ENCODE measurements at regions not wholly inside any gene's neighbourhood (a gene's known extent, or its start where the extent isn't known, plus 50 kb on each side); places are given as distances from the start of the nearest gene placed in this dataset.

DNA sequence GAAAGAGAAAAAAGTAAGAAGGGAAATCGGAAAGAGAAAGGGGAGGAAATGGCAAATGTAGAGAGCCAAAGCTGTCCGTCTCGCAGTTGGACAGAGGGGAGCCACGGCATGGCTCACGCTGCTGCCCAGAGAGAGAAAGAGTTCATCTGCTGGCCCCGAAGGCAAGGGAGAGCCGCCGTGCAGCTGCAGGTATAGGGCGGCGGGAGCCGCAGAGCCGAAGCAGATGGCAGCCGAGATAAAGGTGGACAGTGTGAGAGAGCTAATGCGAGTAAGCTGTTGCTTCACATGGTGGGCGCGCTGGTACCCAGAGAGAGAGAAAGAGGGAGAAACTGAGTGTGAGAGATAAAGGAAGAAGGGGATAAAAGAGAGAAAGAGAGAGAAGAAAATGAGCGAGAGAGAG is 188.4 kb upstream of the PPP1R26 start:
- ChIA-PET CTCF (interaction anchor here (1.0 to 1.1 kb wide), 2 partner anchors 8 to 15 kb away, joined by 3 to 5 read pairs; no protein-coding TSS in a partner anchor), POLR2A (no interaction called here)
- no peak for ATAC-seq
- H3K4me3 ChIP-seq: no peak overlapping the region
- H3K4me2 ChIP-seq: no peak overlapping the region
- TF ChIP-seq CEBPB (IDR thresholded peaks at IDR 0.05) (no peak), ZSCAN20 (CRISPR knock-in tag; IDR thresholded peaks at IDR 0.05) (no peak), ZC3H11A (IDR thresholded peaks at IDR 0.05) (no peak), ZFP36 (IDR thresholded peaks at IDR 0.05; ENCODE audit: borderline replicate concordance, partially characterized antibody) (no peak), MAZ (IDR thresholded peaks at IDR 0.05; ENCODE audit: borderline replicate concordance, low read depth, low read length) (no peak), EP300 (IDR thresholded peaks at IDR 0.05) (no peak), NR3C1 (IDR thresholded peaks at IDR 0.05) (no peak)
- TF ChIP-seq, protein P1, sequence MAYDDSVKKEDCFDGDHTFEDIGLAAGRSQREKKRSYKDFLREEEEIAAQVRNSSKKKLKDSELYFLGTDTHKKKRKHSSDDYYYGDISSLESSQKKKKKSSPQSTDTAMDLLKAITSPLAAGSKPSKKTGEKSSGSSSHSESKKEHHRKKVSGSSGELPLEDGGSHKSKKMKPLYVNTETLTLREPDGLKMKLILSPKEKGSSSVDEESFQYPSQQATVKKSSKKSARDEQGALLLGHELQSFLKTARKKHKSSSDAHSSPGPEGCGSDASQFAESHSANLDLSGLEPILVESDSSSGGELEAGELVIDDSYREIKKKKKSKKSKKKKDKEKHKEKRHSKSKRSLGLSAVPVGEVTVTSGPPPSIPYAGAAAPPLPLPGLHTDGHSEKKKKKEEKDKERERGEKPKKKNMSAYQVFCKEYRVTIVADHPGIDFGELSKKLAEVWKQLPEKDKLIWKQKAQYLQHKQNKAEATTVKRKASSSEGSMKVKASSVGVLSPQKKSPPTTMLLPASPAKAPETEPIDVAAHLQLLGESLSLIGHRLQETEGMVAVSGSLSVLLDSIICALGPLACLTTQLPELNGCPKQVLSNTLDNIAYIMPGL (CRISPR knock-in tag; IDR thresholded peaks at IDR 0.05; ENCODE audit: borderline replicate concordance): no peak
- TF ChIP-seq, protein P2, sequence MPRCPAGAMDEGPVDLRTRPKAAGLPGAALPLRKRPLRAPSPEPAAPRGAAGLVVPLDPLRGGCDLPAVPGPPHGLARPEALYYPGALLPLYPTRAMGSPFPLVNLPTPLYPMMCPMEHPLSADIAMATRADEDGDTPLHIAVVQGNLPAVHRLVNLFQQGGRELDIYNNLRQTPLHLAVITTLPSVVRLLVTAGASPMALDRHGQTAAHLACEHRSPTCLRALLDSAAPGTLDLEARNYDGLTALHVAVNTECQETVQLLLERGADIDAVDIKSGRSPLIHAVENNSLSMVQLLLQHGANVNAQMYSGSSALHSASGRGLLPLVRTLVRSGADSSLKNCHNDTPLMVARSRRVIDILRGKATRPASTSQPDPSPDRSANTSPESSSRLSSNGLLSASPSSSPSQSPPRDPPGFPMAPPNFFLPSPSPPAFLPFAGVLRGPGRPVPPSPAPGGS (IDR thresholded peaks at IDR 0.05): no peak
- TF ChIP-seq, protein P3, sequence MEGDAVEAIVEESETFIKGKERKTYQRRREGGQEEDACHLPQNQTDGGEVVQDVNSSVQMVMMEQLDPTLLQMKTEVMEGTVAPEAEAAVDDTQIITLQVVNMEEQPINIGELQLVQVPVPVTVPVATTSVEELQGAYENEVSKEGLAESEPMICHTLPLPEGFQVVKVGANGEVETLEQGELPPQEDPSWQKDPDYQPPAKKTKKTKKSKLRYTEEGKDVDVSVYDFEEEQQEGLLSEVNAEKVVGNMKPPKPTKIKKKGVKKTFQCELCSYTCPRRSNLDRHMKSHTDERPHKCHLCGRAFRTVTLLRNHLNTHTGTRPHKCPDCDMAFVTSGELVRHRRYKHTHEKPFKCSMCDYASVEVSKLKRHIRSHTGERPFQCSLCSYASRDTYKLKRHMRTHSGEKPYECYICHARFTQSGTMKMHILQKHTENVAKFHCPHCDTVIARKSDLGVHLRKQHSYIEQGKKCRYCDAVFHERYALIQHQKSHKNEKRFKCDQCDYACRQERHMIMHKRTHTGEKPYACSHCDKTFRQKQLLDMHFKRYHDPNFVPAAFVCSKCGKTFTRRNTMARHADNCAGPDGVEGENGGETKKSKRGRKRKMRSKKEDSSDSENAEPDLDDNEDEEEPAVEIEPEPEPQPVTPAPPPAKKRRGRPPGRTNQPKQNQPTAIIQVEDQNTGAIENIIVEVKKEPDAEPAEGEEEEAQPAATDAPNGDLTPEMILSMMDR (IDR thresholded peaks at IDR 0.05): no peak
- TF ChIP-seq, protein P4, sequence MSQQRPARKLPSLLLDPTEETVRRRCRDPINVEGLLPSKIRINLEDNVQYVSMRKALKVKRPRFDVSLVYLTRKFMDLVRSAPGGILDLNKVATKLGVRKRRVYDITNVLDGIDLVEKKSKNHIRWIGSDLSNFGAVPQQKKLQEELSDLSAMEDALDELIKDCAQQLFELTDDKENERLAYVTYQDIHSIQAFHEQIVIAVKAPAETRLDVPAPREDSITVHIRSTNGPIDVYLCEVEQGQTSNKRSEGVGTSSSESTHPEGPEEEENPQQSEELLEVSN (IDR thresholded peaks at IDR 0.05; ENCODE audit: borderline replicate concordance, low read depth): no peak
- WGBS (ENCODE audit: missing lambda C conversion rate): 64% methylated on average over 17 of the region's 17 CpGs
- H3K27ac ChIP-seq: no peak overlapping the region
- no peaks in the 10 kb centered on the region for H3K4me1 ChIP-seq
- no peak for DNase-seq (ENCODE audit: low read depth in 1 of 2, low spot score in 1 of 2)
- no peak for FAIRE-seq
- H3K9me3 ChIP-seq: no peaks in the 10 kb centered on the region

DNA sequence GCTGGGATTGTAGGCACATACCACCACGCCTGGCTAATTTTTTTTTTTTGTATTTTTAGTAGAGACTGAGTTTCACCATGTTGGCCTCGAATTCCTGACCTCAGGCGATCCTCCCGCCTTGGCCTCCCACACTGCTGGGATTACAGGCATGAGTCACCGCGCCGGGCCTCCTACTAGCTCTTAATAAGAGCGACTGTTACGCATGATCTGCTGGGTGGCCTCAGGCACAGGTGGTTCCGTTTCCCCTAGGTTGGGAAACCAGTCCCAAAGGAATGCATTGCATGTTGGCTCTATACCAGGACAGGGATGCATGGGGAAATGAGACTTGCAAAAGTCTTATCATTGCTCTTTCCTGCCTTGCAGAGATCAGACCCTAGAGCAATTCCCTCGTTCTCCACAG is 184.7 kb upstream of the PPP1R26 start:
- no peak overlapping the region for H3K27ac ChIP-seq
- no peak overlapping the region for H3K4me2 ChIP-seq
- ATAC-seq (no peak), FAIRE-seq (no peak), DNase-seq (ENCODE audit: low read depth in 1 of 2, low spot score in 1 of 2) (peak in 1 of 2 experiments; percentile 33)
- POLR2A ChIA-PET: no interaction called here
- WGBS (ENCODE audit: missing lambda C conversion rate): 25% methylated on average over 11 of the region's 11 CpGs
- H3K9me3 ChIP-seq: no peaks in the 10 kb centered on the region
- H3K4me3 ChIP-seq: no peak overlapping the region
- CTCF ChIA-PET: interaction anchor here (1.6 kb wide), 1 partner anchor 14 kb away, joined by 3 read pairs; no protein-coding TSS in a partner anchor
- no peaks in the 10 kb centered on the region for H3K4me1 ChIP-seq
- TF ChIP-seq MAZ (IDR thresholded peaks at IDR 0.05; ENCODE audit: borderline replicate concordance, low read depth, low read length) (no peak), NR3C1 (IDR thresholded peaks at IDR 0.05) (no peak), POLR2AphosphoS2 (conservative IDR thresholded peaks at IDR 0.05; ENCODE audit: low read length) (no peak), CHD4 (IDR thresholded peaks at IDR 0.05; ENCODE audit: borderline replicate concordance) (no peak), GATA3 (IDR thresholded peaks at IDR 0.05; ENCODE audit: borderline replicate concordance) (no peak), FOXS1 (CRISPR knock-in tag; IDR thresholded peaks at IDR 0.05) (no peak), MAFK (IDR thresholded peaks at IDR 0.05; ENCODE audit: partially characterized antibody) (no peak), RNF2 (IDR thresholded peaks at IDR 0.05; ENCODE audit: borderline replicate concordance, low read depth) (no peak), EHMT2 (IDR thresholded peaks at IDR 0.05; ENCODE audit: low read depth) (no peak)
- TF ChIP-seq, protein P5, sequence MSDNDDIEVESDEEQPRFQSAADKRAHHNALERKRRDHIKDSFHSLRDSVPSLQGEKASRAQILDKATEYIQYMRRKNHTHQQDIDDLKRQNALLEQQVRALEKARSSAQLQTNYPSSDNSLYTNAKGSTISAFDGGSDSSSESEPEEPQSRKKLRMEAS (IDR thresholded peaks at IDR 0.05): no peak
- TF ChIP-seq, protein P4 (IDR thresholded peaks at IDR 0.05; ENCODE audit: borderline replicate concordance, low read depth): no peak
- TF ChIP-seq, protein P6, sequence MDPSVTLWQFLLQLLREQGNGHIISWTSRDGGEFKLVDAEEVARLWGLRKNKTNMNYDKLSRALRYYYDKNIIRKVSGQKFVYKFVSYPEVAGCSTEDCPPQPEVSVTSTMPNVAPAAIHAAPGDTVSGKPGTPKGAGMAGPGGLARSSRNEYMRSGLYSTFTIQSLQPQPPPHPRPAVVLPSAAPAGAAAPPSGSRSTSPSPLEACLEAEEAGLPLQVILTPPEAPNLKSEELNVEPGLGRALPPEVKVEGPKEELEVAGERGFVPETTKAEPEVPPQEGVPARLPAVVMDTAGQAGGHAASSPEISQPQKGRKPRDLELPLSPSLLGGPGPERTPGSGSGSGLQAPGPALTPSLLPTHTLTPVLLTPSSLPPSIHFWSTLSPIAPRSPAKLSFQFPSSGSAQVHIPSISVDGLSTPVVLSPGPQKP (IDR thresholded peaks at IDR 0.05; ENCODE audit: low read depth, low read length): no peak
- TF ChIP-seq, protein P7, sequence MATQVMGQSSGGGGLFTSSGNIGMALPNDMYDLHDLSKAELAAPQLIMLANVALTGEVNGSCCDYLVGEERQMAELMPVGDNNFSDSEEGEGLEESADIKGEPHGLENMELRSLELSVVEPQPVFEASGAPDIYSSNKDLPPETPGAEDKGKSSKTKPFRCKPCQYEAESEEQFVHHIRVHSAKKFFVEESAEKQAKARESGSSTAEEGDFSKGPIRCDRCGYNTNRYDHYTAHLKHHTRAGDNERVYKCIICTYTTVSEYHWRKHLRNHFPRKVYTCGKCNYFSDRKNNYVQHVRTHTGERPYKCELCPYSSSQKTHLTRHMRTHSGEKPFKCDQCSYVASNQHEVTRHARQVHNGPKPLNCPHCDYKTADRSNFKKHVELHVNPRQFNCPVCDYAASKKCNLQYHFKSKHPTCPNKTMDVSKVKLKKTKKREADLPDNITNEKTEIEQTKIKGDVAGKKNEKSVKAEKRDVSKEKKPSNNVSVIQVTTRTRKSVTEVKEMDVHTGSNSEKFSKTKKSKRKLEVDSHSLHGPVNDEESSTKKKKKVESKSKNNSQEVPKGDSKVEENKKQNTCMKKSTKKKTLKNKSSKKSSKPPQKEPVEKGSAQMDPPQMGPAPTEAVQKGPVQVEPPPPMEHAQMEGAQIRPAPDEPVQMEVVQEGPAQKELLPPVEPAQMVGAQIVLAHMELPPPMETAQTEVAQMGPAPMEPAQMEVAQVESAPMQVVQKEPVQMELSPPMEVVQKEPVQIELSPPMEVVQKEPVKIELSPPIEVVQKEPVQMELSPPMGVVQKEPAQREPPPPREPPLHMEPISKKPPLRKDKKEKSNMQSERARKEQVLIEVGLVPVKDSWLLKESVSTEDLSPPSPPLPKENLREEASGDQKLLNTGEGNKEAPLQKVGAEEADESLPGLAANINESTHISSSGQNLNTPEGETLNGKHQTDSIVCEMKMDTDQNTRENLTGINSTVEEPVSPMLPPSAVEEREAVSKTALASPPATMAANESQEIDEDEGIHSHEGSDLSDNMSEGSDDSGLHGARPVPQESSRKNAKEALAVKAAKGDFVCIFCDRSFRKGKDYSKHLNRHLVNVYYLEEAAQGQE (IDR thresholded peaks at IDR 0.05): no peak
- TF ChIP-seq, protein P8, sequence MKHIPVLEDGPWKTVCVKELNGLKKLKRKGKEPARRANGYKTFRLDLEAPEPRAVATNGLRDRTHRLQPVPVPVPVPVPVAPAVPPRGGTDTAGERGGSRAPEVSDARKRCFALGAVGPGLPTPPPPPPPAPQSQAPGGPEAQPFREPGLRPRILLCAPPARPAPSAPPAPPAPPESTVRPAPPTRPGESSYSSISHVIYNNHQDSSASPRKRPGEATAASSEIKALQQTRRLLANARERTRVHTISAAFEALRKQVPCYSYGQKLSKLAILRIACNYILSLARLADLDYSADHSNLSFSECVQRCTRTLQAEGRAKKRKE (CRISPR knock-in tag; IDR thresholded peaks at IDR 0.05; ENCODE audit: low read depth): no peak
- TF ChIP-seq, protein P9, sequence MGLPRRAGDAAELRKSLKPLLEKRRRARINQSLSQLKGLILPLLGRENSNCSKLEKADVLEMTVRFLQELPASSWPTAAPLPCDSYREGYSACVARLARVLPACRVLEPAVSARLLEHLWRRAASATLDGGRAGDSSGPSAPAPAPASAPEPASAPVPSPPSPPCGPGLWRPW (IDR thresholded peaks at IDR 0.05): no peak

Measured in A549 (cell line).